NCI-H2081 treated with DMSO at 0.1 percent for 48 hours (cell line): ENCODE measurements at regions not wholly inside any gene's neighbourhood (a gene's known extent, or its start where the extent isn't known, plus 50 kb on each side); places are given as distances from the start of the nearest gene placed in this dataset.
"Not testable (repeated sequence)": the region's sequence is repeated elsewhere in the genome, so short reads cannot be mapped to it uniquely, and the experiment has no call there.

Source experiments
- DNase-seq: peaks from one replicate; lab custom pipeline; 2025; lab: John Stamatoyannopoulos, UW

- no peak for DNase-seq
Measured at GRCh38 chr17:53330756-53331155, 492.0 kb upstream of the KIF2B start.

GRCh38 chr17:53321651-53322050 lies 501.1 kb upstream of the KIF2B start:
- DNase-seq = no peak

GRCh38 chr17:53319947-53320346 lies 502.8 kb upstream of the KIF2B start:
- DNase-seq = no peak

GRCh38 chr17:53316988-53317387 lies 505.7 kb upstream of the KIF2B start:
- DNase-seq = no peak

GRCh38 chr17:53316073-53316472 lies 506.7 kb upstream of the KIF2B start:
- no peak for DNase-seq

- no peak for DNase-seq
Measured at GRCh38 chr17:53314521-53314920, 508.2 kb upstream of the KIF2B start.

- no peak for DNase-seq
Measured at GRCh38 chr17:53313746-53314145, 509.0 kb upstream of the KIF2B start.

GRCh38 chr17:53278466-53278865 lies 544.3 kb upstream of the KIF2B start:
- DNase-seq = no peak

GRCh38 chr17:53273126-53273525 lies 549.6 kb upstream of the KIF2B start:
- DNase-seq = no peak

- DNase-seq = no peak
Measured at GRCh38 chr17:53270936-53271335, 551.8 kb upstream of the KIF2B start.

- no peak for DNase-seq
Measured at GRCh38 chr17:53264730-53265129, 558.0 kb upstream of the KIF2B start.

GRCh38 chr17:53253956-53254597 lies 568.6 kb upstream of the KIF2B start:
- DNase-seq = no peak

GRCh38 chr17:53249036-53249435 lies 573.7 kb upstream of the KIF2B start:
- no peak for DNase-seq

- no peak for DNase-seq
Measured at GRCh38 chr17:53234138-53234537, 588.6 kb upstream of the KIF2B start.

- DNase-seq = no peak
Measured at GRCh38 chr17:53227514-53227913, 595.2 kb upstream of the KIF2B start.

- DNase-seq = no peak
Measured at GRCh38 chr17:53227111-53227510, 595.6 kb upstream of the KIF2B start.

GRCh38 chr17:53219821-53220220 lies 602.9 kb upstream of the KIF2B start:
- no peak for DNase-seq

- no peak for DNase-seq
Measured at GRCh38 chr17:53218723-53219122, 604.0 kb upstream of the KIF2B start.

- DNase-seq = no peak
Measured at GRCh38 chr17:53217311-53217710, 605.4 kb upstream of the KIF2B start.

- not testable (repeated sequence) for DNase-seq
Measured at GRCh38 chr17:53208935-53209334, 613.8 kb upstream of the KIF2B start.

- no peak for DNase-seq
Measured at GRCh38 chr17:53193044-53193443, 629.7 kb upstream of the KIF2B start.

- DNase-seq = no peak
Measured at GRCh38 chr17:53191878-53192277, 630.8 kb upstream of the KIF2B start.

- no peak for DNase-seq
Measured at GRCh38 chr17:53186001-53186400, 636.7 kb upstream of the KIF2B start.

GRCh38 chr17:53176629-53177028 lies 646.1 kb upstream of the KIF2B start:
- no peak for DNase-seq

GRCh38 chr17:53168413-53168812 lies 654.3 kb upstream of the KIF2B start:
- DNase-seq = no peak
